ENCODE measurements at regions not wholly inside any gene's neighbourhood (a gene's known extent, or its start where the extent isn't known, plus 50 kb on each side); places are given as distances from the start of the nearest gene placed in this dataset.

- POLR2A ChIA-PET, result no interaction called here
Measured at GRCh38 chr7:45239486-45239885, 81.9 kb downstream of the RAMP3 start.

GRCh38 chr7:45240273-45240771, 82.7 kb downstream of the RAMP3 start:
- no peak for FAIRE-seq
- no peak for ATAC-seq
- H3K4me2 ChIP-seq, result no peak overlapping the region
- no peak for DNase-seq (ENCODE audit: low read depth in 1 of 2, low spot score in 1 of 2)
- WGBS (ENCODE audit: missing lambda C conversion rate), result 54% methylated on average over 7 of the region's 7 CpGs
- ChIA-PET POLR2A (no interaction called here), CTCF (interaction anchor here (1.0 to 1.2 kb wide), 2 partner anchors 17 to 23 kb away, joined by 3 read pairs; no protein-coding TSS in a partner anchor)
- H3K9me3 ChIP-seq, result no peaks in the 10 kb centered on the region
- 0 out of 3 replicates have a peak, but pooled peaks cover 4% of the 10 kb centered on the region for H3K4me1 ChIP-seq
- H3K27ac ChIP-seq, result no peak overlapping the region
- H3K4me3 ChIP-seq, result no peak overlapping the region
- TF ChIP-seq POLR2A (IDR thresholded peaks at IDR 0.05; ENCODE audit: low read length) (no peak), TFCP2L1 (CRISPR knock-in tag; IDR thresholded peaks at IDR 0.05) (no peak), RAD21 (conservative IDR thresholded peaks at IDR 0.05 in 1 of 2, IDR thresholded peaks at IDR 0.05 in 1 of 2) (no peak), CHD2 (IDR thresholded peaks at IDR 0.05; ENCODE audit: low read length, partially characterized antibody) (no peak), MAZ (IDR thresholded peaks at IDR 0.05; ENCODE audit: borderline replicate concordance, low read depth, low read length) (no peak), JUNB (IDR thresholded peaks at IDR 0.05) (no peak), PBX3 (IDR thresholded peaks at IDR 0.05) (no peak), MYC (IDR thresholded peaks at IDR 0.05; ENCODE audit: borderline replicate concordance, low read length) (no peak), ZSCAN20 (CRISPR knock-in tag; IDR thresholded peaks at IDR 0.05) (no peak), CEBPB (IDR thresholded peaks at IDR 0.05) (no peak), PHF8 (IDR thresholded peaks at IDR 0.05; ENCODE audit: borderline replicate concordance, low read depth) (no peak), HOXA7 (CRISPR knock-in tag; IDR thresholded peaks at IDR 0.05) (no peak)

More at GRCh38 chr7:45239486-45239885, 81.9 kb downstream of the RAMP3 start:
- 17% methylated on average over 6 of the region's 6 CpGs for WGBS (ENCODE audit: missing lambda C conversion rate)
- Histone ChIP-seq H3K4me3 (no peak overlapping the region), H3K4me1 (0 out of 3 replicates have a peak, but pooled peaks cover 4% of the 10 kb centered on the region), H3K27ac (no peak overlapping the region), H3K9me3 (no peaks in the 10 kb centered on the region), H3K4me2 (no peak overlapping the region)
- DNase-seq (ENCODE audit: low read depth in 1 of 2, low spot score in 1 of 2) (peak in 1 of 2 experiments; percentile 23), ATAC-seq (peak in 1 of 2 experiments; percentile 40; a peak in 2 of 6 replicates), FAIRE-seq (no peak)
- CTCF ChIA-PET, result interaction anchor here (1.2 kb wide), 1 partner anchor 24 kb away, joined by 3 read pairs; no protein-coding TSS in a partner anchor
- TF ChIP-seq BHLHE40 (IDR thresholded peaks at IDR 0.05; ENCODE audit: low read depth, low read length) (no peak), HEYL (CRISPR knock-in tag; IDR thresholded peaks at IDR 0.05) (no peak), HOXB13 (CRISPR knock-in tag; IDR thresholded peaks at IDR 0.05; ENCODE audit: low read depth) (no peak), ZC3H11A (IDR thresholded peaks at IDR 0.05) (no peak), POLR2AphosphoS2 (conservative IDR thresholded peaks at IDR 0.05; ENCODE audit: low read length) (no peak), PHF8 (IDR thresholded peaks at IDR 0.05; ENCODE audit: borderline replicate concordance, low read depth) (no peak), HOXB5 (CRISPR knock-in tag; IDR thresholded peaks at IDR 0.05) (no peak), ZSCAN20 (CRISPR knock-in tag; IDR thresholded peaks at IDR 0.05) (no peak), FOSB (CRISPR knock-in tag; IDR thresholded peaks at IDR 0.05) (no peak), MAX (IDR thresholded peaks at IDR 0.05) (no peak), KDM5A (IDR thresholded peaks at IDR 0.05) (no peak), RARB (CRISPR knock-in tag; IDR thresholded peaks at IDR 0.05) (no peak), RFX5 (IDR thresholded peaks at IDR 0.05) (no peak), PBX3 (IDR thresholded peaks at IDR 0.05) (no peak), EP300 (IDR thresholded peaks at IDR 0.05) (no peak), CHD4 (IDR thresholded peaks at IDR 0.05; ENCODE audit: borderline replicate concordance) (no peak), CTCF (IDR thresholded peaks at IDR 0.05) (no peak), NR3C1 (IDR thresholded peaks at IDR 0.05) (no peak)
